ENCODE measurements at regions not wholly inside any gene's neighbourhood (a gene's known extent, or its start where the extent isn't known, plus 50 kb on each side); places are given as distances from the start of the nearest gene placed in this dataset.

DNA sequence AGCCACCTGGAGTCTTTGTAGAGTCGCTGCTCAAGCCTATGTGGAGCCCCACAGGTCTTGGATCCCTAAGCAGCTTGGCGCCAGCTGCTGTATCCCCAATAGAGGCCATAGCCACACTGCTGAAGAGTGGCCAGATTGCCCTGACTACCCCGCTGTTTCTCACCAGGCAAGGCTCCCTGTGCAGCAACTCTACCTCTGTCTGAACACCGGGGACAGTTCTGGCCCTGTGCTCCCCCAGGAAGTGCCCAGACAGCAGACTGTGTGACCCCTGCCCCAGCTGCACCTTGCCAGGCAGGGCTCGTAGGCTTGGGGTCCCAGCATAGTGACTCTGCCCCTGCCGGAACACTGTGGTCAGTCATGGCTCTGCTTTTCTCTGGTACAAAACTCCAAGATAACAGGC, 53.5 kb upstream of the GALNT13 start:
- no peak for DNase-seq

- DNase-seq = no peak
Measured at GRCh38 chr2:153819074-153819473, 52.6 kb upstream of the GALNT13 start.

- no peak for DNase-seq
Measured at GRCh38 chr2:153819501-153819900, 52.2 kb upstream of the GALNT13 start.
